GM21381 (cell line): ENCODE measurements at regions not wholly inside any gene's neighbourhood (a gene's known extent, or its start where the extent isn't known, plus 50 kb on each side); places are given as distances from the start of the nearest gene placed in this dataset.
"Not testable (repeated sequence)": the region's sequence is repeated elsewhere in the genome, so short reads cannot be mapped to it uniquely, and the experiment has no call there.

Experiments used
- ATAC-seq: cut with Tn5 transposase; IDR thresholded peaks from one replicate; pipeline ENCODE4 v1.9.1; 2021; ENCODE audit warnings: mild to moderate bottlenecking, moderate library complexity; ENCODE audit not compliant: unreplicated experiment

- no peak for ATAC-seq
Measured at GRCh38 chr16:17989255-17989654, 347.3 kb downstream of the NPIPA8 start.

GRCh38 chr16:17988839-17989238, 347.7 kb downstream of the NPIPA8 start:
- no peak for ATAC-seq

- no peak for ATAC-seq
Measured at GRCh38 chr16:17986991-17987390, 349.5 kb downstream of the NPIPA8 start.

- ATAC-seq: no peak
Measured at GRCh38 chr16:17984810-17985209, 351.7 kb downstream of the NPIPA8 start.

- ATAC-seq: no peak
Measured at GRCh38 chr16:17983847-17984639, 352.5 kb downstream of the NPIPA8 start.

GRCh38 chr16:17983114-17983513, 353.4 kb downstream of the NPIPA8 start:
- no peak for ATAC-seq

- ATAC-seq: no peak
Measured at GRCh38 chr16:17977260-17977659, 359.3 kb downstream of the NPIPA8 start.

GRCh38 chr16:17972460-17972943, 364.0 kb downstream of the NPIPA8 start:
- no peak for ATAC-seq

- no peak for ATAC-seq
Measured at GRCh38 chr16:17970816-17971331, 365.7 kb downstream of the NPIPA8 start.

- ATAC-seq: no peak
Measured at GRCh38 chr16:17970157-17970765, 366.3 kb downstream of the NPIPA8 start.

- no peak for ATAC-seq
Measured at GRCh38 chr16:17965133-17965900, 371.2 kb downstream of the NPIPA8 start.

GRCh38 chr16:17964196-17964595, 372.3 kb downstream of the NPIPA8 start:
- ATAC-seq: no peak

- peak; percentile 57 for ATAC-seq
Measured at GRCh38 chr16:17963185-17963836, 373.2 kb downstream of the NPIPA8 start.

GRCh38 chr16:17962726-17963125, 373.8 kb downstream of the NPIPA8 start:
- ATAC-seq: no peak

- not testable (repeated sequence) for ATAC-seq
Measured at GRCh38 chr16:17961822-17962221, 374.7 kb downstream of the NPIPA8 start.

GRCh38 chr16:17951378-17951777, 385.2 kb downstream of the NPIPA8 start:
- ATAC-seq: no peak

- ATAC-seq: no peak
Measured at GRCh38 chr16:17949982-17950250, 386.6 kb downstream of the NPIPA8 start.

- no peak for ATAC-seq
Measured at GRCh38 chr16:17949141-17949981, 387.2 kb downstream of the NPIPA8 start.

- no peak for ATAC-seq
Measured at GRCh38 chr16:17947637-17948036, 388.9 kb downstream of the NPIPA8 start.

GRCh38 chr16:17947165-17947564, 389.4 kb downstream of the NPIPA8 start:
- ATAC-seq: no peak
